HUES48 (cell line): ENCODE measurements at regions not wholly inside any gene's neighbourhood (a gene's known extent, or its start where the extent isn't known, plus 50 kb on each side); places are given as distances from the start of the nearest gene placed in this dataset.

ENCODE experiments used
- H3K27ac ChIP-seq: one replicate; pipeline ENCODE4 v1.7.0; 2013; ENCODE audit warnings: low read depth, low read length, inconsistent platforms
- H3K27me3 ChIP-seq: 2 replicates; pipeline ENCODE4 v1.6.1; 2013; ENCODE audit warnings: mild to moderate bottlenecking, low read length; ENCODE audit not compliant: control insufficient read depth, insufficient read depth
- H3K36me3 ChIP-seq: 2 replicates; pipeline ENCODE4 v1.6.1; 2013; ENCODE audit warnings: low read length; ENCODE audit not compliant: control insufficient read depth, insufficient read depth
- H3K4me1 ChIP-seq: 2 replicates; pipeline ENCODE4 v1.6.1; 2013; ENCODE audit warnings: mild to moderate bottlenecking, low read length; ENCODE audit not compliant: control insufficient read depth, insufficient read depth
- H3K4me3 ChIP-seq: 2 replicates; pipeline ENCODE4 v1.5.1; 2013; ENCODE audit warnings: mild to moderate bottlenecking, low read depth, low read length
- H3K9ac ChIP-seq: 2 replicates; pipeline ENCODE4 v1.6.1; 2013; ENCODE audit warnings: mild to moderate bottlenecking, low read depth, low read length, moderate library complexity
- H3K9me3 ChIP-seq: 2 replicates; pipeline ENCODE4 v1.6.1; 2013; ENCODE audit warnings: low read length; ENCODE audit not compliant: control insufficient read depth, insufficient read depth

- no peaks in the 10 kb centered on the region for H3K36me3 ChIP-seq
- H3K9ac ChIP-seq = no peak overlapping the region
- H3K4me3 ChIP-seq = no peak overlapping the region
- no peaks in the 10 kb centered on the region for H3K27me3 ChIP-seq
- H3K27ac ChIP-seq = no peak overlapping the region
- H3K4me1 ChIP-seq = peaks cover 13% of the 10 kb centered on the region; the same call in 1 of the 2 replicates
- no peaks in the 10 kb centered on the region for H3K9me3 ChIP-seq
Observed at GRCh38 chr2:163247156-163247846, 408.7 kb upstream of the KCNH7 start.

- H3K36me3 ChIP-seq = no peaks in the 10 kb centered on the region
- no peak overlapping the region for H3K9ac ChIP-seq
- H3K4me3 ChIP-seq = no peak overlapping the region
- H3K4me1 ChIP-seq = peaks cover 13% of the 10 kb centered on the region; the same call in 1 of the 2 replicates
- no peak overlapping the region for H3K27ac ChIP-seq
- no peaks in the 10 kb centered on the region for H3K9me3 ChIP-seq
- no peaks in the 10 kb centered on the region for H3K27me3 ChIP-seq
Observed at GRCh38 chr2:163246135-163246534, 407.6 kb upstream of the KCNH7 start.

- no peaks in the 10 kb centered on the region for H3K27me3 ChIP-seq
- H3K4me3 ChIP-seq = no peak overlapping the region
- H3K9ac ChIP-seq = no peak overlapping the region
- no peak overlapping the region for H3K27ac ChIP-seq
- no peaks in the 10 kb centered on the region for H3K36me3 ChIP-seq
- H3K9me3 ChIP-seq = no peaks in the 10 kb centered on the region
- no peaks in the 10 kb centered on the region for H3K4me1 ChIP-seq
Observed at GRCh38 chr2:163236553-163236952, 398.0 kb upstream of the KCNH7 start.

GRCh38 chr2:163231666-163232065 lies 393.1 kb upstream of the KCNH7 start:
- Histone ChIP-seq H3K27ac (no peak overlapping the region), H3K27me3 (no peaks in the 10 kb centered on the region), H3K36me3 (no peaks in the 10 kb centered on the region), H3K4me1 (no peaks in the 10 kb centered on the region), H3K4me3 (no peak overlapping the region), H3K9me3 (no peaks in the 10 kb centered on the region), H3K9ac (no peak overlapping the region)

- H3K27ac ChIP-seq = no peak overlapping the region
- no peak overlapping the region for H3K4me3 ChIP-seq
- no peaks in the 10 kb centered on the region for H3K4me1 ChIP-seq
Observed at GRCh38 chr2:163213661-163214081, 375.1 kb upstream of the KCNH7 start.

GRCh38 chr2:163210430-163210918 lies 371.9 kb upstream of the KCNH7 start:
- Histone ChIP-seq H3K36me3 (no peaks in the 10 kb centered on the region), H3K4me3 (no peak overlapping the region), H3K27me3 (no peaks in the 10 kb centered on the region), H3K4me1 (peaks cover 7% of the 10 kb centered on the region; the same call in 1 of the 2 replicates), H3K9me3 (no peaks in the 10 kb centered on the region), H3K9ac (no peak overlapping the region), H3K27ac (no peak overlapping the region)

More at GRCh38 chr2:163213661-163214081, 375.1 kb upstream of the KCNH7 start:
- H3K36me3 ChIP-seq = no peaks in the 10 kb centered on the region
- H3K9ac ChIP-seq = no peak overlapping the region
- H3K9me3 ChIP-seq = no peaks in the 10 kb centered on the region
- H3K27me3 ChIP-seq = no peaks in the 10 kb centered on the region

GRCh38 chr2:163207693-163208370 lies 369.3 kb upstream of the KCNH7 start:
- no peak overlapping the region for H3K9ac ChIP-seq
- H3K36me3 ChIP-seq = no peaks in the 10 kb centered on the region
- H3K27ac ChIP-seq = no peak overlapping the region
- no peaks in the 10 kb centered on the region for H3K9me3 ChIP-seq
- H3K4me3 ChIP-seq = no peak overlapping the region
- H3K27me3 ChIP-seq = no peaks in the 10 kb centered on the region
- H3K4me1 ChIP-seq = peaks cover 7% of the 10 kb centered on the region; the same call in 1 of the 2 replicates

- Histone ChIP-seq H3K4me3 (no peak overlapping the region), H3K27ac (no peak overlapping the region), H3K27me3 (no peaks in the 10 kb centered on the region), H3K4me1 (peaks cover 7% of the 10 kb centered on the region; the same call in 1 of the 2 replicates), H3K9me3 (no peaks in the 10 kb centered on the region), H3K9ac (no peak overlapping the region), H3K36me3 (no peaks in the 10 kb centered on the region)
Observed at GRCh38 chr2:163205589-163206254, 367.2 kb upstream of the KCNH7 start.

GRCh38 chr2:163200741-163201140 lies 362.2 kb upstream of the KCNH7 start:
- Histone ChIP-seq H3K36me3 (no peaks in the 10 kb centered on the region), H3K4me1 (peaks cover 12% of the 10 kb centered on the region), H3K9me3 (no peaks in the 10 kb centered on the region), H3K27me3 (no peaks in the 10 kb centered on the region), H3K9ac (no peak overlapping the region), H3K27ac (no peak overlapping the region), H3K4me3 (no peak overlapping the region)

- no peaks in the 10 kb centered on the region for H3K27me3 ChIP-seq
- no peaks in the 10 kb centered on the region for H3K36me3 ChIP-seq
- H3K9ac ChIP-seq = no peak overlapping the region
- H3K9me3 ChIP-seq = no peaks in the 10 kb centered on the region
- no peak overlapping the region for H3K27ac ChIP-seq
- H3K4me3 ChIP-seq = no peak overlapping the region
- peaks cover 9% of the 10 kb centered on the region; the same call in 1 of the 2 replicates for H3K4me1 ChIP-seq
Observed at GRCh38 chr2:163198972-163199371, 360.4 kb upstream of the KCNH7 start.

- Histone ChIP-seq H3K36me3 (no peaks in the 10 kb centered on the region), H3K27ac (no peak overlapping the region), H3K27me3 (no peaks in the 10 kb centered on the region), H3K4me3 (no peak overlapping the region), H3K9me3 (no peaks in the 10 kb centered on the region), H3K4me1 (peaks cover 9% of the 10 kb centered on the region; the same call in 1 of the 2 replicates), H3K9ac (no peak overlapping the region)
Observed at GRCh38 chr2:163198007-163198406, 359.4 kb upstream of the KCNH7 start.
